SJCRH30 (cell line): ENCODE measurements at regions not wholly inside any gene's neighbourhood (a gene's known extent, or its start where the extent isn't known, plus 50 kb on each side); places are given as distances from the start of the nearest gene placed in this dataset.

Experiments used
- DNase-seq, 2 experiments: peaks; one replicate each; pipeline ENCODE4 v3.0.0-alpha.2; 2015 to 2020
- H3K27ac ChIP-seq: fragments of 250-450 bp; sonication (Bioruptor Pico); 2 replicates; pipeline ENCODE4 v1.5.1; 2020; ENCODE audit warnings: mild to moderate bottlenecking, moderate library complexity
- H3K27me3 ChIP-seq: fragments of 250-450 bp; sonication (Bioruptor Pico); 2 replicates; pipeline ENCODE4 v1.5.1; 2020; ENCODE audit warnings: mild to moderate bottlenecking, moderate library complexity
- H3K36me3 ChIP-seq: fragments of 250-450 bp; sonication (Bioruptor Pico); 2 replicates; pipeline ENCODE4 v1.5.1; 2020; ENCODE audit warnings: mild to moderate bottlenecking, moderate library complexity
- H3K4me1 ChIP-seq: fragments of 250-450 bp; sonication (Bioruptor Pico); 2 replicates; pipeline ENCODE4 v1.5.1; 2020; ENCODE audit warnings: mild to moderate bottlenecking, moderate library complexity
- H3K4me3 ChIP-seq: fragments of 250-450 bp; sonication (Bioruptor Pico); 2 replicates; pipeline ENCODE4 v1.5.1; 2020; ENCODE audit warnings: mild to moderate bottlenecking, moderate library complexity
- H3K9me3 ChIP-seq: fragments of 250-450 bp; sonication (Bioruptor Pico); replicated peaks from 2 replicates; pipeline ENCODE4 v1.5.1; 2020; ENCODE audit warnings: mild to moderate bottlenecking, moderate library complexity

GRCh38 chr2:58907644-58908043 is 666.5 kb upstream of the FANCL start:
- DNase-seq = no peak

GRCh38 chr2:58906081-58906645 is 665.0 kb upstream of the FANCL start:
- no peak for DNase-seq
- H3K4me3 ChIP-seq = no peak overlapping the region

More at GRCh38 chr2:58907644-58908043, 666.5 kb upstream of the FANCL start:
- Histone ChIP-seq H3K36me3 (no peaks in the 10 kb centered on the region), H3K27ac (no peak overlapping the region), H3K27me3 (no peaks in the 10 kb centered on the region; the same call in 1 of the 2 replicates), H3K9me3 (0 out of 2 replicates have a peak, but pooled peaks cover 2% of the 10 kb centered on the region), H3K4me3 (no peak overlapping the region), H3K4me1 (no peaks in the 10 kb centered on the region)

GRCh38 chr2:58904095-58904494 is 663.0 kb upstream of the FANCL start:
- Histone ChIP-seq H3K27ac (no peak overlapping the region), H3K27me3 (peaks cover 4% of the 10 kb centered on the region; the same call in 1 of the 2 replicates), H3K4me3 (no peak overlapping the region), H3K36me3 (no peaks in the 10 kb centered on the region), H3K4me1 (no peaks in the 10 kb centered on the region), H3K9me3 (no peaks in the 10 kb centered on the region)
- no peak for DNase-seq

More at GRCh38 chr2:58906081-58906645, 665.0 kb upstream of the FANCL start:
- H3K4me1 ChIP-seq = no peaks in the 10 kb centered on the region
- no peak overlapping the region for H3K27ac ChIP-seq
- no peaks in the 10 kb centered on the region for H3K9me3 ChIP-seq
- no peaks in the 10 kb centered on the region for H3K36me3 ChIP-seq
- no peaks in the 10 kb centered on the region for H3K27me3 ChIP-seq

- H3K4me3 ChIP-seq = no peak overlapping the region
- no peaks in the 10 kb centered on the region for H3K9me3 ChIP-seq
- peaks cover 4% of the 10 kb centered on the region; the same call in 1 of the 2 replicates for H3K27me3 ChIP-seq
- DNase-seq = no peak
- no peak overlapping the region for H3K27ac ChIP-seq
- no peaks in the 10 kb centered on the region for H3K36me3 ChIP-seq
- no peaks in the 10 kb centered on the region for H3K4me1 ChIP-seq
These were observed 662.3 kb upstream of the FANCL start for GRCh38 chr2:58903427-58903826.

- H3K27me3 ChIP-seq = peaks cover 4% of the 10 kb centered on the region; the same call in 1 of the 2 replicates
- H3K4me3 ChIP-seq = no peak overlapping the region
- H3K4me1 ChIP-seq = no peaks in the 10 kb centered on the region
- no peak for DNase-seq
- no peaks in the 10 kb centered on the region; the same call in 1 of the 2 replicates for H3K9me3 ChIP-seq
- H3K27ac ChIP-seq = no peak overlapping the region
- H3K36me3 ChIP-seq = no peaks in the 10 kb centered on the region
These were observed 659.3 kb upstream of the FANCL start for GRCh38 chr2:58900246-58901027.

GRCh38 chr2:58899692-58900091 is 658.6 kb upstream of the FANCL start:
- DNase-seq = no peak
- no peak overlapping the region for H3K27ac ChIP-seq
- no peaks in the 10 kb centered on the region for H3K4me1 ChIP-seq
- H3K9me3 ChIP-seq = no peaks in the 10 kb centered on the region; the same call in 1 of the 2 replicates
- no peaks in the 10 kb centered on the region for H3K36me3 ChIP-seq
- H3K4me3 ChIP-seq = no peak overlapping the region
- H3K27me3 ChIP-seq = peaks cover 4% of the 10 kb centered on the region; the same call in 1 of the 2 replicates

GRCh38 chr2:58896638-58897037 is 655.5 kb upstream of the FANCL start:
- H3K27me3 ChIP-seq = peaks cover 8% of the 10 kb centered on the region; the same call in 1 of the 2 replicates
- no peak overlapping the region for H3K4me3 ChIP-seq
- no peaks in the 10 kb centered on the region for H3K4me1 ChIP-seq
- H3K27ac ChIP-seq = no peak overlapping the region
- H3K9me3 ChIP-seq = no peaks in the 10 kb centered on the region; the same call in 1 of the 2 replicates
- no peak for DNase-seq
- no peaks in the 10 kb centered on the region for H3K36me3 ChIP-seq

- no peaks in the 10 kb centered on the region; the same call in 1 of the 2 replicates for H3K9me3 ChIP-seq
- H3K4me3 ChIP-seq = no peak overlapping the region
- H3K36me3 ChIP-seq = no peaks in the 10 kb centered on the region
- DNase-seq = no peak
- no peaks in the 10 kb centered on the region for H3K4me1 ChIP-seq
- peaks cover 8% of the 10 kb centered on the region; the same call in 1 of the 2 replicates for H3K27me3 ChIP-seq
- no peak overlapping the region for H3K27ac ChIP-seq
These were observed 654.7 kb upstream of the FANCL start for GRCh38 chr2:58895857-58896256.

- no peak overlapping the region for H3K27ac ChIP-seq
- H3K9me3 ChIP-seq = no peaks in the 10 kb centered on the region; the same call in 1 of the 2 replicates
- peaks cover 4% of the 10 kb centered on the region; the same call in 1 of the 2 replicates for H3K27me3 ChIP-seq
- H3K4me1 ChIP-seq = no peaks in the 10 kb centered on the region
- H3K4me3 ChIP-seq = no peak overlapping the region
- DNase-seq = no peak
- no peaks in the 10 kb centered on the region for H3K36me3 ChIP-seq
These were observed 652.7 kb upstream of the FANCL start for GRCh38 chr2:58893656-58894351.

- Histone ChIP-seq H3K4me3 (no peak overlapping the region), H3K4me1 (no peaks in the 10 kb centered on the region), H3K36me3 (no peaks in the 10 kb centered on the region), H3K27me3 (peaks cover 4% of the 10 kb centered on the region; the same call in 1 of the 2 replicates), H3K27ac (no peak overlapping the region), H3K9me3 (no peaks in the 10 kb centered on the region; the same call in 1 of the 2 replicates)
- DNase-seq = no peak
These were observed 650.8 kb upstream of the FANCL start for GRCh38 chr2:58891828-58892377.

GRCh38 chr2:58890865-58891525 is 649.9 kb upstream of the FANCL start:
- Histone ChIP-seq H3K27ac (no peak overlapping the region), H3K9me3 (no peaks in the 10 kb centered on the region), H3K27me3 (peaks cover 4% of the 10 kb centered on the region; the same call in 1 of the 2 replicates), H3K4me1 (no peaks in the 10 kb centered on the region), H3K4me3 (no peak overlapping the region), H3K36me3 (no peaks in the 10 kb centered on the region)
- no peak for DNase-seq

GRCh38 chr2:58886009-58886408 is 644.9 kb upstream of the FANCL start:
- H3K27me3 ChIP-seq = no peaks in the 10 kb centered on the region; the same call in 1 of the 2 replicates
- H3K36me3 ChIP-seq = no peaks in the 10 kb centered on the region
- H3K4me1 ChIP-seq = no peaks in the 10 kb centered on the region
- no peaks in the 10 kb centered on the region for H3K9me3 ChIP-seq
- H3K27ac ChIP-seq = no peak overlapping the region
- DNase-seq = no peak
- H3K4me3 ChIP-seq = no peak overlapping the region

- no peaks in the 10 kb centered on the region for H3K9me3 ChIP-seq
- H3K36me3 ChIP-seq = no peaks in the 10 kb centered on the region
- no peak overlapping the region for H3K4me3 ChIP-seq
- no peaks in the 10 kb centered on the region; the same call in 1 of the 2 replicates for H3K27me3 ChIP-seq
- no peak for DNase-seq
- H3K27ac ChIP-seq = no peak overlapping the region
- H3K4me1 ChIP-seq = no peaks in the 10 kb centered on the region
These were observed 638.7 kb upstream of the FANCL start for GRCh38 chr2:58879834-58880233.

- Histone ChIP-seq H3K4me1 (no peaks in the 10 kb centered on the region), H3K4me3 (no peak overlapping the region), H3K27ac (no peak overlapping the region), H3K27me3 (no peaks in the 10 kb centered on the region; the same call in 1 of the 2 replicates), H3K9me3 (no peaks in the 10 kb centered on the region), H3K36me3 (no peaks in the 10 kb centered on the region)
- no peak for DNase-seq
These were observed 637.7 kb upstream of the FANCL start for GRCh38 chr2:58878778-58879177.
